Mucosa of rectum (tissue), 2 donors: ENCODE measurements at regions not wholly inside any gene's neighbourhood (a gene's known extent, or its start where the extent isn't known, plus 50 kb on each side); places are given as distances from the start of the nearest gene placed in this dataset.

ENCODE experiments used
- H3K27ac ChIP-seq, 2 donors: one replicate each; pipeline ENCODE4 v1.7.0; 2013; ENCODE audit warnings: inconsistent platforms in 2 of 2, low read depth in 2 of 2, low read length in 2 of 2
- H3K27me3 ChIP-seq, 2 donors: one replicate each; pipeline ENCODE4 v1.7.0; 2013; ENCODE audit warnings: low read length in 2 of 2; ENCODE audit not compliant: control insufficient read depth in 2 of 2, insufficient read depth in 2 of 2
- H3K36me3 ChIP-seq, 2 donors: one replicate each; pipeline ENCODE4 v1.7.0; 2013; ENCODE audit warnings: low read length in 2 of 2; ENCODE audit not compliant: control insufficient read depth in 2 of 2, insufficient read depth in 2 of 2
- H3K4me1 ChIP-seq, 2 donors: one replicate each; pipeline ENCODE4 v1.7.0; 2013; ENCODE audit warnings: low read length in 2 of 2, mild to moderate bottlenecking in 1 of 2; ENCODE audit not compliant: control insufficient read depth in 2 of 2, insufficient read depth in 2 of 2
- H3K4me3 ChIP-seq, 2 donors: one replicate each; pipeline ENCODE4 v1.7.0; 2013; ENCODE audit warnings: low read length in 2 of 2
- H3K9ac ChIP-seq, 2 donors: one replicate each; pipeline ENCODE4 v1.7.0; 2013; ENCODE audit warnings: low read length in 2 of 2, low read depth in 1 of 2, mild to moderate bottlenecking in 1 of 2
- H3K9me3 ChIP-seq, 2 donors: one replicate each; pipeline ENCODE4 v1.7.0; 2013; ENCODE audit warnings: low read length in 2 of 2; ENCODE audit not compliant: control insufficient read depth in 2 of 2
- donor health status: healthy.
- donor health status: Normal muscosa, but diverticular disease.

GRCh38 chr1:57517587-57518374, 93.9 kb upstream of the DAB1 start:
- no peak overlapping the region for H3K4me3 ChIP-seq
- no peaks in the 10 kb centered on the region for H3K9me3 ChIP-seq

DNA sequence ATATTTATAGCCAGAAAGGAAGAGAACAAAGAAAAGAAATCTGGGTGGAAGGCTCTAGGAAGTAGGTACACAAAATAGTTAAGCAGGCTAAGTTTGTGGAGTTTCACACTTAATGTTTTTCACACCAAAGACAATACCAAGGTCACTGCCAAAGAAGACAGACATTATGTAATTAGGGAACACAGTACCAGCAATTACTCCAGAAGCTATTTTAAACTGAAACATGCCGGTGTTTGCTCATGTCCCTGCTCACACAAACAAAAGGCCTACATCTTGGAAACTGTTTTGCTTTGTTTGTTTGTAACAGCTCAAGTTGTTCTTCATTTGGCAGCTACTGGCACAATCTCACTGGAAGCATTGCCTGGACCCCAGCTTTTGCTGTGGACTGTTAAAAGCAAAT, 88.5 kb upstream of the DAB1 start:
- Histone ChIP-seq H3K27me3 (no peaks in the 10 kb centered on the region), H3K27ac (no peak overlapping the region), H3K9ac (no peak overlapping the region), H3K4me1 (no peaks in the 10 kb centered on the region), H3K4me3 (no peak overlapping the region), H3K9me3 (no peaks in the 10 kb centered on the region), H3K36me3 (no peaks in the 10 kb centered on the region)

More at GRCh38 chr1:57517587-57518374, 93.9 kb upstream of the DAB1 start:
- Histone ChIP-seq H3K9ac (no peak overlapping the region), H3K4me1 (no peaks in the 10 kb centered on the region), H3K36me3 (no peaks in the 10 kb centered on the region), H3K27me3 (no peaks in the 10 kb centered on the region), H3K27ac (no peak overlapping the region)

GRCh38 chr1:57506941-57507340, 83.1 kb upstream of the DAB1 start:
- Histone ChIP-seq H3K9ac (no peak overlapping the region), H3K4me1 (peaks cover 0 to 2% of the 10 kb centered on the region in 2 donors), H3K36me3 (no peaks in the 10 kb centered on the region), H3K27me3 (no peaks in the 10 kb centered on the region), H3K27ac (no peak overlapping the region), H3K4me3 (no peak overlapping the region), H3K9me3 (no peaks in the 10 kb centered on the region)

- Histone ChIP-seq H3K27me3 (no peaks in the 10 kb centered on the region), H3K36me3 (no peaks in the 10 kb centered on the region), H3K4me1 (peaks cover 0 to 2% of the 10 kb centered on the region in 2 donors), H3K9ac (no peak overlapping the region), H3K4me3 (no peak overlapping the region), H3K9me3 (no peaks in the 10 kb centered on the region), H3K27ac (peak overlapping the region in 1 of 2 donors; percentile 34)
These were observed 79.5 kb upstream of the DAB1 start for GRCh38 chr1:57503337-57503736.

- Histone ChIP-seq H3K4me3 (no peak overlapping the region), H3K4me1 (peaks cover 0 to 2% of the 10 kb centered on the region in 2 donors), H3K36me3 (no peaks in the 10 kb centered on the region), H3K9ac (no peak overlapping the region), H3K27me3 (no peaks in the 10 kb centered on the region), H3K27ac (no peak overlapping the region), H3K9me3 (no peaks in the 10 kb centered on the region)
These were observed 76.4 kb upstream of the DAB1 start for GRCh38 chr1:57500136-57500830.

DNA sequence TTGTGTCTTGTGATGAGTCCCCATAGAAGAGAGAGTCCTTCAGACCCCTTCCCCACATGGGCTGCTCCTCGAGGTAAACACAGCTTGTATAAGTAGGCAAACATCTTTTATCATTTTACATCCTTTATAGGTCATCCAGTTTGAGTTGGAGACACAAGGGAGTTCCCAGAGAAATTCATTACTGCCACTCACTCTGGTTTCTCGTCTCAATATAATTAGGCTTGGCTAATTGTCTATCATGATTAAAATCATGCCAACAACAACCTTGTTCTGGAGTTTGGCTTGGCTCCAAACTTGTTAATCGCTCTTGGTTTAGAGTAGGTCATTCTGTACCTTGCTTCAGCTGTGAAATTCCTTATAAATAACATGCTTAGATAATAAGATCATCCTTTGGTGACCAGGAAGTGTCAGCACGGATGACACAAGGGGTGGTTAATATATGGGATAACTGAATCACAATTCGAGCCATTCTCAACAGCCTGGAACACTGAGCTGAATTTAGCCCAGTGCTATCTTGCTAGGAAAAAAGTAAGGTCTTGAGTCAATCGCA, 70.7 kb upstream of the DAB1 start:
- Histone ChIP-seq H3K9ac (no peak overlapping the region), H3K4me1 (no peaks in the 10 kb centered on the region), H3K27ac (no peak overlapping the region), H3K27me3 (no peaks in the 10 kb centered on the region), H3K4me3 (no peak overlapping the region), H3K36me3 (no peaks in the 10 kb centered on the region), H3K9me3 (no peaks in the 10 kb centered on the region)

DNA sequence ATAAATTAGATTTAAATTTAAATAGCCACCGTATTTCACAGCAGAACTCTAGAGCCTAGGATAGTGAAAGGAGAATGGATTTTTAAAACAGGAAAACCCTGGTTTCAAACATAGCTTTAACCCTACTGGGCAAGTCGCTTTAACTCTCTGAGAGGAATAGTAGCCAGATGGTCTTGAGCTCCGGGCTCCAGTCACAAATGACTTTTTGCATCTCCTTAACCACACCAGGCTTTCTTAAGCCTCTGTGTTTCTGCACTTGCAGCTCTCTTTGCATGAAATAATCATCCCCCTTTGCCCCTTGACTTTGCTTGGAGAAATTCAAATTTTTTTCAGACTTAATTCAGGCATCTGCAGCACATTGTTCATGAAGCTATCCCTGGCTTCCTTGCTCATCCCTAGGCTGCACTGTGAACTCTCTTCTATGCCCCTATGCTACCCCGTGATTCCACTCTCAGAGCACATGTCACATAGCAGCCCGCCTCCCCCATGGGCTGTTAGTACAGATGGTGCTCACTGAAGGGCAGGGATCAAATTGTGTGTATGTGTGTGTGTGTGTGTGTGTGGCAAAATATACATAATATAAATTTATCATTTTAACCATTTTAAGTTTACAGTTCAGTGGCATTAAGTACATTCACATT, 68.8 kb upstream of the DAB1 start:
- Histone ChIP-seq H3K27me3 (no peaks in the 10 kb centered on the region), H3K9me3 (no peaks in the 10 kb centered on the region), H3K9ac (no peak overlapping the region), H3K36me3 (no peaks in the 10 kb centered on the region), H3K27ac (no peak overlapping the region), H3K4me3 (no peak overlapping the region), H3K4me1 (no peaks in the 10 kb centered on the region)

DNA sequence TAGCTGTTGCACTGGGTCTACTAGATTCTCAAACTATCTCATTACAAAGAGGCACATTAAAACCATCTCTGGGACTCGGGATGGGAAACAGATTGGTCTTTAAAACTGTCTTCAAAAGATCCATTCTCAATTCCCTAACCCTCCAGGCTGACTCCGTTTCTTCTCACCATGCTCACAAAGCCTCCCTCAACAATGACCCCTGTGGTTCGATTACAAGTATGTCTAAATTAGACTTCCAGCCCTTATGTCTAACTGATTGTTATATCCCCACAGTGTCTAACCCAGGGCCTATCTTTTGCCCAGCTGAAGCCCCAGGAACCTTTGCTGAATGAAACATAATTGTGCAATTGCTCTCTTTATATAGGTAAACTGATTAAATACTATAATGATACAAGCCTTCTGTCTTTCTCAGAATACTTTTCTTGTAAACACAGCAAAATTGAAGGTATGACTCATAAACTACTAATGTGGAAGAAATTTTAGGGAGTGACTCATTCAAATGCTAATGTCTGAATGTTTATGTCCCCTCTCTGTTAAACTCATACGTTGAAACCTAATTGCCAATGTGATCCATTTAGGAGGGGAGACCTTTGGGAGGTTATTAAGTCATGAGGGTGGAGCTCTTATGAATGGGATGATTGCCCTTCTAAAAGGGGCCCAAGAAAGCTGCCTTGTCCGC, 65.6 kb upstream of the DAB1 start:
- no peaks in the 10 kb centered on the region for H3K4me1 ChIP-seq
- no peaks in the 10 kb centered on the region for H3K27me3 ChIP-seq
- no peak overlapping the region for H3K9ac ChIP-seq
- no peak overlapping the region for H3K27ac ChIP-seq
- H3K4me3 ChIP-seq, result no peak overlapping the region
- H3K9me3 ChIP-seq, result no peaks in the 10 kb centered on the region
- H3K36me3 ChIP-seq, result no peaks in the 10 kb centered on the region

DNA sequence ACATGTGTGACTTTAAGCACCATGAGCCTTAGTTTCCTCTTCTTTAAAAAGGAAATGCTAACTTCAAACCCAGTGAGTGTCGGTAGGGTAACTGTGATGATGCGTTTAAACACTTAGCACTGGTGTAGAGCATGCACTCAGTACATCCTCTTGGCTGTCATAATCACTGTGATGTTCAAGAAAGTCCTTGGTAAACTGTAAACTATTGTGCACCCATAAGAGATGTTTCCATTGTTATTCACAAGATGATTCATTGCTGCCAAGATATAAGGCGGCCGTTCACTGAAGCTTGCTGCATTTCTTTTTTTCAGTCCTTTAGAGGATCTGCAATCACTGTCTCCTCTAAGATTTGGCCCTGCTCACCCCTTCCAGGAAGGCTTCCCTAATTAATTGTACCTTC, 61.8 kb upstream of the DAB1 start:
- Histone ChIP-seq H3K9me3 (no peaks in the 10 kb centered on the region), H3K9ac (no peak overlapping the region), H3K36me3 (no peaks in the 10 kb centered on the region), H3K4me3 (no peak overlapping the region), H3K27me3 (no peaks in the 10 kb centered on the region), H3K27ac (no peak overlapping the region), H3K4me1 (no peaks in the 10 kb centered on the region)
